NT2/D1 (cell line): ENCODE measurements at regions not wholly inside any gene's neighbourhood (a gene's known extent, or its start where the extent isn't known, plus 50 kb on each side); places are given as distances from the start of the nearest gene placed in this dataset.

ENCODE experiments used
- SUZ12 ChIP-seq: IDR thresholded peaks from 2 replicates; pipeline ENCODE4 v1.6.1; 2011; ENCODE audit not compliant: insufficient read length, insufficient read depth; ENCODE audit errors: extremely low read depth
- ZNF274 ChIP-seq: IDR thresholded peaks from 2 replicates; pipeline ENCODE4 v1.6.1; 2011; ENCODE audit warnings: mild to moderate bottlenecking, low read depth, low read length

GRCh38 chrX:69293776-69294601 is 128.7 kb upstream of the PJA1 start:
- TF ChIP-seq ZNF274: no peak
- TF ChIP-seq SUZ12: no peak
